Keratinocyte (primary cell): ENCODE measurements at regions not wholly inside any gene's neighbourhood (a gene's known extent, or its start where the extent isn't known, plus 50 kb on each side); places are given as distances from the start of the nearest gene placed in this dataset.

Experiments used
- DNase-seq: peaks from one replicate; pipeline ENCODE4 v3.0.0-alpha.2; 2011; ENCODE audit warnings: low read depth, missing footprints, low spot score
- FAIRE-seq: peaks from 2 replicates; lab custom pipeline; 2011; peaks lifted over from hg19 to GRCh38; lab: Jason Lieb, UNC
- H2AFZ ChIP-seq: 2 replicates; pipeline ENCODE4 v1.6.0; 2012; ENCODE audit warnings: low read length, control low read depth, inconsistent platforms; ENCODE audit not compliant: control insufficient read depth
- H3K27ac ChIP-seq: 2 replicates; pipeline ENCODE4 v1.5.1; 2011; ENCODE audit warnings: low read length; ENCODE audit not compliant: control insufficient read depth, insufficient read depth
- H3K27me3 ChIP-seq: 3 replicates; pipeline ENCODE4 v1.6.0; 2011; ENCODE audit warnings: low read length; ENCODE audit not compliant: control insufficient read depth, insufficient read depth; ENCODE audit errors: extremely low read depth
- H3K36me3 ChIP-seq, 2 experiments: 2 replicates in 1 of 2; 3 replicates in 1 of 2; pipeline ENCODE4 v1.5.1; 2011; ENCODE audit warnings: low read length in 2 of 2, mild to moderate bottlenecking in 1 of 2; ENCODE audit not compliant: control insufficient read depth in 2 of 2, insufficient read depth in 2 of 2; ENCODE audit errors: extremely low read depth in 1 of 2
- H3K4me1 ChIP-seq: 3 replicates; pipeline ENCODE4 v1.5.1; 2011; ENCODE audit warnings: low read length; ENCODE audit not compliant: control insufficient read depth, insufficient read depth; ENCODE audit errors: extremely low read depth
- H3K4me2 ChIP-seq: 3 replicates; pipeline ENCODE4 v1.6.0; 2011; ENCODE audit warnings: low read depth, low read length; ENCODE audit not compliant: control insufficient read depth, insufficient read depth; ENCODE audit errors: extremely low read depth
- H3K4me3 ChIP-seq, 3 experiments: fragments of 200-600 bp in 1 of 3; sonication (generic) in 1 of 3; 2 replicates in 2 of 3; 3 replicates in 1 of 3; pipeline ENCODE4 v1.5.1; 2011 to 2016; ENCODE audit warnings: low read length in 3 of 3, mild to moderate bottlenecking in 3 of 3, control low read depth in 2 of 3, inconsistent platforms in 1 of 3, low read depth in 1 of 3, mixed read lengths in 1 of 3, mixed run types in 1 of 3, moderate library complexity in 1 of 3; ENCODE audit not compliant: control insufficient read depth in 2 of 3, insufficient read depth in 2 of 3; ENCODE audit errors: extremely low read depth in 1 of 3
- H3K79me2 ChIP-seq: 2 replicates; pipeline ENCODE4 v1.6.0; 2012; ENCODE audit warnings: low read length; ENCODE audit not compliant: control insufficient read depth, insufficient read depth
- H3K9ac ChIP-seq: 3 replicates; pipeline ENCODE4 v1.6.0; 2011; ENCODE audit warnings: low read length; ENCODE audit not compliant: control insufficient read depth, insufficient read depth; ENCODE audit errors: extremely low read depth
- H3K9me1 ChIP-seq: 3 replicates; pipeline ENCODE4 v1.6.0; 2011; ENCODE audit warnings: low read length; ENCODE audit not compliant: control insufficient read depth, insufficient read depth; ENCODE audit errors: extremely low read depth
- H3K9me3 ChIP-seq: 2 replicates; pipeline ENCODE4 v1.5.1; 2012; ENCODE audit warnings: low read depth, low read length; ENCODE audit not compliant: control insufficient read depth
- H4K20me1 ChIP-seq: 3 replicates; pipeline ENCODE4 v1.6.0; 2011; ENCODE audit warnings: low read length; ENCODE audit not compliant: control insufficient read depth, insufficient read depth; ENCODE audit errors: extremely low read depth
- CTCF ChIP-seq, 3 experiments: IDR thresholded peaks in 1 of 3; conservative IDR thresholded peaks in 1 of 3; optimal IDR thresholded peaks in 1 of 3; 2 replicates in 2 of 3; 3 replicates in 1 of 3; pipeline versions ENCODE3 to v1.5.1; 2011; ENCODE audit warnings: low read length in 3 of 3, mild to moderate bottlenecking in 3 of 3, moderate library complexity in 2 of 3, control low read depth in 1 of 3, inconsistent platforms in 1 of 3; ENCODE audit not compliant: insufficient read depth in 2 of 3; ENCODE audit errors: extremely low read depth in 1 of 3
- EZH2 ChIP-seq: IDR thresholded peaks from one replicate; pipeline ENCODE4 v1.6.1; 2012; ENCODE audit warnings: inconsistent platforms, mild to moderate bottlenecking, low read length, moderate library complexity
- dilution Hi-C: fragments of 300-500 bp; cut with MboI; formaldehyde crosslinking; loops from one replicate; pipeline ENCODE4 v1.7.0; 2020; ENCODE audit warnings: low sequenced_read_pairs; ENCODE audit not compliant: extremely low pct_ligation_motif_present

DNA sequence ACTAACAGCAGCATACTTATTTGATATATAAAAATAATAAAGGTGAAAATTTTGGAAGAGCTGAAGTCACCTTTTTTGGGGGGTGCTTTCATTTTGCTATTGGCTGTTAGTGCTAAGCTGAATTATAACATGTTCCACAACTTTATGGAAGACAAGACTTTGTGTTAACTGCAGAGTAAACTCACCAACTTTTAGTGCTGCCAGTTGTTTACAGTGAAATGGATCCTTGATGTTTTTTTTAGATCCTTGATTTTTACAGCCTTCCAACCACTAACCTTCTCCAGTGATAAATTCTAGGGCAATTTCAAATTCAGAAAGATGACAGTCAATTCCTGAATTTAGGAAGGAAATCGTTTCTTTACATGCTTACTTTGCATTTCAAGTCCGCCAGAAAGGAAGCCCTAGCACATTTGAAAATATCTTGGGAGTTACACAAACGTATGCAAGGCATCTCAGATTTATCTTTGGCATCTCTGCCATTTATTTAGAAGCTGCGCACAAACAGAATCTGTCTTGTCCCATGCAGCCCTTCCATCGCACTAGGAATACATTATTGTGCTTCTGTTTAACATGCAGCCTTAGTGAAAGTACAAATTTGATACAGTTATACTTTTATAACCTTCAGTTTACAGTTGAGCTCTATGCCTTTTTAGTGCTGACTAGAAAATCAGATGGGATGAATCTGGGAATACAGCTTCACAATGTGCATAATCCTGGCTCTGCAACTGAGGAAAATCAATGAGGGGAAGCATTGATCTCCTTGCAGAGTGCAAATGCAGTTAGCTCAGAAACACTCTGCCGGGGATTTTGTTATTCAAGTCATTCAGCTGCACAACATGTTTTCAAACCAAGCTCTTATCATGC lies 142.4 kb upstream of the ZNF608 start:
- Histone ChIP-seq H4K20me1 (no peaks in the 10 kb centered on the region), H3K36me3 (no peaks in the 10 kb centered on the region), H3K27me3 (no peaks in the 10 kb centered on the region), H3K9me3 (no peaks in the 10 kb centered on the region), H3K4me1 (no peaks in the 10 kb centered on the region), H3K79me2 (no peaks in the 10 kb centered on the region), H3K27ac (no peak overlapping the region), H3K9ac (no peak overlapping the region), H3K4me3 (no peak overlapping the region), H3K4me2 (no peak overlapping the region), H3K9me1 (no peaks in the 10 kb centered on the region), H2AFZ (no peak overlapping the region)
- TF ChIP-seq EZH2: no peak
- no peak for TF ChIP-seq CTCF (optimal IDR thresholded peaks at IDR 0.05 in 1 of 3, IDR thresholded peaks at IDR 0.05 in 1 of 3, conservative IDR thresholded peaks at IDR 0.05 in 1 of 3; ENCODE audit: extremely low read depth in 1 of 3, insufficient read depth in 2 of 3, low read length in 3 of 3)
- dilution Hi-C loops: no loop called here
- FAIRE-seq (no peak), DNase-seq (no peak)

DNA sequence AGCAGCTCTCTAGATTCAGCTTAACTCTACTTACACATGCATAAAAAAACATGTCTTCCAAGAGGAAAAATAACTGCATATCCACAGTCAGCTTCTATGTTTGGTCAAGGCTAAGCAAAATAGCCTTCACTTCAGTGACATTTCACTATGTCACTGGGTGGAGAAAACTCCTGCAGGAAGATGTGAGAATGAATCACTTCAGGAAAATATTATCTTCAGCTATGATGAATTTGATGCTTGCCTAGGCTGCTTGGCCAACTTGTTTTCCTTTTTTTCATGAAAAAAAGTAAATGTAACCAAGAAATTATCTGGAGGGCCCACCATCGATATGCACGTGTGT lies 143.0 kb upstream of the ZNF608 start:
- DNase-seq (no peak), FAIRE-seq (peak; percentile 61)
- Histone ChIP-seq H3K27me3 (no peaks in the 10 kb centered on the region), H3K79me2 (no peaks in the 10 kb centered on the region), H2AFZ (no peak overlapping the region), H4K20me1 (no peaks in the 10 kb centered on the region), H3K9me3 (no peaks in the 10 kb centered on the region), H3K9ac (no peak overlapping the region), H3K4me2 (no peak overlapping the region), H3K36me3 (no peaks in the 10 kb centered on the region), H3K4me3 (no peak overlapping the region), H3K9me1 (no peaks in the 10 kb centered on the region), H3K4me1 (no peaks in the 10 kb centered on the region), H3K27ac (no peak overlapping the region)
- TF ChIP-seq EZH2 (no peak), CTCF (optimal IDR thresholded peaks at IDR 0.05 in 1 of 3, IDR thresholded peaks at IDR 0.05 in 1 of 3, conservative IDR thresholded peaks at IDR 0.05 in 1 of 3; ENCODE audit: extremely low read depth in 1 of 3, insufficient read depth in 2 of 3, low read length in 3 of 3) (no peak)
- dilution Hi-C loops: no loop called here
